ENCODE measurements at regions not wholly inside any gene's neighbourhood (a gene's known extent, or its start where the extent isn't known, plus 50 kb on each side); places are given as distances from the start of the nearest gene placed in this dataset.

- TF ChIP-seq CTCF (IDR thresholded peaks at IDR 0.05; ENCODE audit: poor library complexity, severe bottlenecking) (no peak), EP300 (conservative IDR thresholded peaks at IDR 0.05; ENCODE audit: poor library complexity, severe bottlenecking) (no peak), EZH2 (IDR thresholded peaks at IDR 0.05; ENCODE audit: borderline replicate concordance, insufficient read depth, low read length, poor library complexity, severe bottlenecking) (no peak), TAF1 (IDR thresholded peaks at IDR 0.05; ENCODE audit: low read depth) (no peak), MXI1 (conservative IDR thresholded peaks at IDR 0.05; ENCODE audit: poor library complexity, severe bottlenecking) (no peak), POLR2AphosphoS5 (IDR thresholded peaks at IDR 0.05) (no peak), REST (IDR thresholded peaks at IDR 0.05; ENCODE audit: borderline replicate concordance) (no peak), SMC3 (conservative IDR thresholded peaks at IDR 0.05; ENCODE audit: poor library complexity) (no peak), RAD21 (conservative IDR thresholded peaks at IDR 0.05) (no peak)
Measured at GRCh38 chr14:98728836-98729235, 543.2 kb downstream of the BCL11B start.

All from neural cell (in vitro differentiated cells).